Lower leg skin (tissue), 4 donors: ENCODE measurements at regions not wholly inside any gene's neighbourhood (a gene's known extent, or its start where the extent isn't known, plus 50 kb on each side); places are given as distances from the start of the nearest gene placed in this dataset.

ENCODE experiments used
- DNase-seq, 2 donors: peaks; one replicate each; pipeline ENCODE4 v3.0.0-alpha.2; 2019; ENCODE audit warnings: low spot score in 2 of 2
- H3K4me3 ChIP-seq: fragments of 200-600 bp; sonication (generic); 2 replicates; pipeline ENCODE4 v1.5.1; 2017; ENCODE audit warnings: mild to moderate bottlenecking, low read depth; ENCODE audit not compliant: poor library complexity, severe bottlenecking
- CTCF ChIP-seq, 3 donors: fragments of 450-650 bp; IDR thresholded peaks; one replicate each; pipeline ENCODE4 v1.5.1; 2016; ENCODE audit warnings: antibody characterized with exemption in 3 of 3, mild to moderate bottlenecking in 3 of 3, moderate library complexity in 2 of 3
- POLR2A ChIP-seq, 2 donors: fragments of 450-650 bp; IDR thresholded peaks; one replicate each; pipeline ENCODE4 v1.6.1; 2016 to 2017; ENCODE audit warnings: antibody characterized with exemption in 2 of 2, mild to moderate bottlenecking in 1 of 2, moderate library complexity in 1 of 2
- WGBS, 2 donors: methylation state at CpG; one replicate each; pipeline ENCODE4 v1.1.5; 2018; 5-methylcytosine and 5-hydroxymethylcytosine counted together
- intact Hi-C: fragments of 100-400 bp; cut with DNase I; formaldehyde crosslinking; loops from one replicate; pipeline ENCODE4 v1.15.0; 2023; ENCODE audit warnings: low total_unique reads

GRCh38 chr3:18080198-18080689, 337.8 kb upstream of the TBC1D5 start:
- no peak overlapping the region for H3K4me3 ChIP-seq
- TF ChIP-seq POLR2A (IDR thresholded peaks at IDR 0.05), result no peak
- TF ChIP-seq CTCF (IDR thresholded peaks at IDR 0.05), result no peak
- intact Hi-C loops, result no loop called here
- DNase-seq, result no peak

- H3K4me3 ChIP-seq, result no peak overlapping the region
- no peak for DNase-seq
- TF ChIP-seq CTCF (IDR thresholded peaks at IDR 0.05) (no peak), POLR2A (IDR thresholded peaks at IDR 0.05) (no peak)
- WGBS, 2 donors, result 31 to 43% methylated on average over 3 of the region's 3 CpGs
- intact Hi-C loops, result no loop called here
Observed at GRCh38 chr3:18079739-18080138, 337.3 kb upstream of the TBC1D5 start.

GRCh38 chr3:18079062-18079461, 336.6 kb upstream of the TBC1D5 start:
- no peak for TF ChIP-seq POLR2A (IDR thresholded peaks at IDR 0.05)
- TF ChIP-seq CTCF (IDR thresholded peaks at IDR 0.05), result no peak
- 98 to 99% methylated on average over 3 of the region's 3 CpGs for WGBS, 2 donors
- no peak for DNase-seq
- H3K4me3 ChIP-seq, result no peak overlapping the region
- intact Hi-C loops, result no loop called here

GRCh38 chr3:18077128-18077840, 334.9 kb upstream of the TBC1D5 start:
- TF ChIP-seq POLR2A (IDR thresholded peaks at IDR 0.05) (no peak), CTCF (IDR thresholded peaks at IDR 0.05) (no peak)
- intact Hi-C loops, result no loop called here
- no peak for DNase-seq
- H3K4me3 ChIP-seq, result no peak overlapping the region
- WGBS, 2 donors, result 63 to 66% methylated on average over 7 of the region's 7 CpGs

GRCh38 chr3:18076301-18076700, 333.9 kb upstream of the TBC1D5 start:
- intact Hi-C loops, result no loop called here

More at GRCh38 chr3:18076301-18076700, 333.9 kb upstream of the TBC1D5 start:
- 91 to 100% methylated on average over 1 of the region's 1 CpG for WGBS, 2 donors
- no peak overlapping the region for H3K4me3 ChIP-seq
- TF ChIP-seq POLR2A (IDR thresholded peaks at IDR 0.05), result no peak
- no peak for TF ChIP-seq CTCF (IDR thresholded peaks at IDR 0.05)
- DNase-seq, result no peak
